Neural crest cell (in vitro differentiated cells): ENCODE measurements at regions not wholly inside any gene's neighbourhood (a gene's known extent, or its start where the extent isn't known, plus 50 kb on each side); places are given as distances from the start of the nearest gene placed in this dataset.
A peak's percentile ranks its signal among the peaks of the same experiment; 100 is the strongest.

Experiments
- DNase-seq: peaks from one replicate; pipeline ENCODE4 v3.0.0; 2021; ENCODE audit warnings: low read depth, mixed read lengths, low spot score
- H3K27ac Mint-ChIP-seq: one replicate; pipeline ENCODE4 v1.8.0; 2021; ENCODE audit warnings: mild to moderate bottlenecking, mixed read lengths; ENCODE audit not compliant: unreplicated experiment
- H3K27me3 Mint-ChIP-seq: 2 replicates; pipeline ENCODE4 v1.8.0; 2021; ENCODE audit warnings: low read depth, mild to moderate bottlenecking, mixed read lengths
- H3K36me3 Mint-ChIP-seq: 2 replicates; pipeline ENCODE4 v1.8.0; 2021; ENCODE audit warnings: low read depth, mild to moderate bottlenecking, mixed read lengths
- H3K4me1 Mint-ChIP-seq: 2 replicates; pipeline ENCODE4 v1.8.0; 2021; ENCODE audit warnings: mixed read lengths
- H3K4me3 Mint-ChIP-seq: one replicate; pipeline ENCODE4 v1.8.0; 2021; ENCODE audit warnings: mild to moderate bottlenecking, mixed read lengths
- H3K9me3 Mint-ChIP-seq: 2 replicates; pipeline ENCODE4 v1.8.0; 2021; ENCODE audit warnings: mixed read lengths
- TF ChIP-seq, protein P1 (sequence below): fragments of 200-600 bp; sonication (generic); conservative IDR thresholded peaks from 2 replicates; pipeline ENCODE4 v1.5.0; 2021; ENCODE audit warnings: antibody characterized with exemption, mild to moderate bottlenecking

DNA sequence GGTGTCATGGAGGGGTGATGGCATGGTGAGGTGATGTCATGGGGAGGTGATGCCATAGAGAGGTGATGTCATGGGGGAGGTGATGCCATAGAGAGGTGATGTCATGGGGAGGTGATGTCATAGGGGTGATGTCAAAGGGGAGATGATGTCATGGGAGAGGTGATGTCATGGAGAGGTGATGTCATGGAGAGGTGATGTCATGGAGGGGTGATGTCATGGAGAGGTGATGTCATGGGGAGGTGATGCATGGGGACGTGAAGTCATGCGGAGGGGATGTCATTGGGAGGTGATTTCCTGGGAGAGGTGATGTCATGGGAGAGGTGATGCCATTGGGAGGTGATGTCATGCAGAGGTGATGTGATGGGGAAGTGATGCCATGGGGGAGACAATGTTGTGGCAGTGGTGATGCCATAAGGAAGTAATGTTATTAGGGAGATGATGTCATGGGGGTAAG is 92.1 kb upstream of the C1orf174 start:
- TF ChIP-seq, protein P1, sequence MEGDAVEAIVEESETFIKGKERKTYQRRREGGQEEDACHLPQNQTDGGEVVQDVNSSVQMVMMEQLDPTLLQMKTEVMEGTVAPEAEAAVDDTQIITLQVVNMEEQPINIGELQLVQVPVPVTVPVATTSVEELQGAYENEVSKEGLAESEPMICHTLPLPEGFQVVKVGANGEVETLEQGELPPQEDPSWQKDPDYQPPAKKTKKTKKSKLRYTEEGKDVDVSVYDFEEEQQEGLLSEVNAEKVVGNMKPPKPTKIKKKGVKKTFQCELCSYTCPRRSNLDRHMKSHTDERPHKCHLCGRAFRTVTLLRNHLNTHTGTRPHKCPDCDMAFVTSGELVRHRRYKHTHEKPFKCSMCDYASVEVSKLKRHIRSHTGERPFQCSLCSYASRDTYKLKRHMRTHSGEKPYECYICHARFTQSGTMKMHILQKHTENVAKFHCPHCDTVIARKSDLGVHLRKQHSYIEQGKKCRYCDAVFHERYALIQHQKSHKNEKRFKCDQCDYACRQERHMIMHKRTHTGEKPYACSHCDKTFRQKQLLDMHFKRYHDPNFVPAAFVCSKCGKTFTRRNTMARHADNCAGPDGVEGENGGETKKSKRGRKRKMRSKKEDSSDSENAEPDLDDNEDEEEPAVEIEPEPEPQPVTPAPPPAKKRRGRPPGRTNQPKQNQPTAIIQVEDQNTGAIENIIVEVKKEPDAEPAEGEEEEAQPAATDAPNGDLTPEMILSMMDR = no peak
- Mint-ChIP-seq H3K27me3 (peaks cover 4% of the 10 kb centered on the region), H3K9me3 (peaks cover 7% of the 10 kb centered on the region), H3K4me1 (no peaks in the 10 kb centered on the region), H3K36me3 (no peaks in the 10 kb centered on the region), H3K27ac (no peak overlapping the region), H3K4me3 (no peak overlapping the region)
- no peak for DNase-seq

DNA sequence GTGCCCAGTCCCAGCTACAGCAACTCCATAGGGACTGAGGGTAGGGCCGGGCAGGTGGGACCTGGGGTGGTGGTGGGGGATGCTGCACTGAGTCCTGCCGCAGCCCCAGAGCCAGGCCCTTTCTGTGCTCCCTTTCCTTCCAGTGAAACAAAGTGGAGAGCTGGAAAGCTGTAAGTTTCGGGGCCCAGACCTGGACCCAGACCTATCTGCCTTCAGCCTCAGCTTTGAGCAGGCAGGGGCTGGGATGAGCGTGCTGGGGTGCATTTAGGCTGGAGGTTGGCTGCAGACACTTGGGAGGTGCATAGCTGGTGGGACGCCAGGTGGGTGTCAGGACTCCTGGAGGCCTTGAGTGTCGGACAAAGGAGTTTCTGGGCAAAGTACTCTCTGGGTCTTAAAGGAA is 92.7 kb upstream of the C1orf174 start:
- H3K4me3 Mint-ChIP-seq = no peak overlapping the region
- TF ChIP-seq, protein P1 = no peak
- no peaks in the 10 kb centered on the region for H3K36me3 Mint-ChIP-seq
- peak overlapping the region; percentile 57 for H3K27ac Mint-ChIP-seq
- H3K9me3 Mint-ChIP-seq = peaks cover 7% of the 10 kb centered on the region
- H3K4me1 Mint-ChIP-seq = no peaks in the 10 kb centered on the region
- DNase-seq = no peak
- peaks cover 4% of the 10 kb centered on the region for H3K27me3 Mint-ChIP-seq

DNA sequence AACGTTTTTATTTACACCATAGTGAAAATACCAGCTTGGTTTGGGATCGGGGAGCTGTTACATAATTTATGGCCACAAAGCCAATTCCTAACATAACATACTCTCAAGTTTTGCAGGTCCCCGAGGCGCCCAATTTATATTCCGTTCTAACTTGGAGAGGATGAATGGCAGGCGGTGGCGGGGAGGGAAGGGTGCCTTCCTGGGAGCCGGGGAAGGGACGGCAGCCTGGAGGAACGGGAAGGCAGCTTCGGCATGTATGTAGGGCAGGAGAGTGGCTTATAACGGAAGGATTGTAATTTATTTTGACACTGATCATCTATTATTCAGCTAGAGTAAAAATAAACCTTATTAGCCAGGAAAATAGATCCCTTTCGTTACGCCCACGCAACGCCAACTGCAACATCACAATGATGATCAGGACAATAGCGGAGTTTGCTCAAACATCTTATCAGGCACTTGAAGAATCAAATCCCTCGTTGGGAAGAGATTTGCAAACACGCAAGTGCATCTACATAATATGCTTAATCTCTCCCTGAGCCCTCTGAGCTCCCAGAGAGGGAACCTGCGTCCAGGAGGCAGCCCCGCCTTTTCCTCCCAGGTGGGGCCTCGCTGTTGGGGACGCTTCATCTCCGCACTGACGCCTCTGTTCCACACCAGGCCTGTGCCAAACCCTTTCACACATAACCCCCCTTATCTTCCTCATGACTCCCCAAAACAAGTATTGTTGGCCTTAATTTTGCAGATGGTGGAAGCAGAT is 93.7 kb upstream of the C1orf174 start:
- Mint-ChIP-seq H3K4me1 (no peaks in the 10 kb centered on the region), H3K27ac (no peak overlapping the region), H3K9me3 (peaks cover 7% of the 10 kb centered on the region), H3K36me3 (no peaks in the 10 kb centered on the region), H3K27me3 (peaks cover 4% of the 10 kb centered on the region), H3K4me3 (no peak overlapping the region)
- TF ChIP-seq, protein P1 = no peak
- no peak for DNase-seq

DNA sequence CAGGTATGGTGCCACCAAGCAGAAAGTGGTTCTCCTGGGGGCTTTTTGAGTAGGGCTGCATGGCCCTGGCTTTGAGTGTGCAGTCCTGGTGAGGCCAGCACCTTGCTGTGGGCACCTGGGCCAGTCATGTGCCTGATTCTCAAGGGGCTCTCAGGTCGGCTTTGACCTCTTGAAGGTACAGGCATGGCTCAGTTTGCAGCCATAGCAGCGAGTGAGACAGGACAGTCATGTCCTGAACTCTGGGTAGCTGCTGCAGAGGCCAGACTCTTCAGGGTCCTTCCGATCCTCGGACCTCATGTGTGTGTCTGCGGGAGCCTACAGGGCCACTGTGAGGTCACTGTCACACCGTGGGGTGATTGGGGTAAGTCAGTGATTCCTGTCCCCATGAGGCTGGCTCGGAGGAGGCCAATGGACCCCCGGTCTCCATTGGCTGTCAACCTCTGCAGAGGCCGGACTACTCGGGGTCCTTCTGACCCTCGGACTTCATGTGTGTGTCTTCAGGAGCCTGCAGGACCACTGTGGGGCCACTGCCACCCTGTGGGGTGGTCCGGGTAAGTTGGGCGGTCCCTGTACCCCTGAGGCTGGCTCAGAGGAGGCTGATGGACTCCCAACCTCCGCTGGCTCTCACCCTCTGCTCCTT is 95.2 kb upstream of the C1orf174 start:
- Mint-ChIP-seq H3K27me3 (no peaks in the 10 kb centered on the region), H3K36me3 (no peaks in the 10 kb centered on the region), H3K4me1 (no peaks in the 10 kb centered on the region), H3K9me3 (peaks cover 4% of the 10 kb centered on the region), H3K4me3 (no peak overlapping the region), H3K27ac (no peak overlapping the region)
- TF ChIP-seq, protein P1 = no peak
- DNase-seq = no peak

DNA sequence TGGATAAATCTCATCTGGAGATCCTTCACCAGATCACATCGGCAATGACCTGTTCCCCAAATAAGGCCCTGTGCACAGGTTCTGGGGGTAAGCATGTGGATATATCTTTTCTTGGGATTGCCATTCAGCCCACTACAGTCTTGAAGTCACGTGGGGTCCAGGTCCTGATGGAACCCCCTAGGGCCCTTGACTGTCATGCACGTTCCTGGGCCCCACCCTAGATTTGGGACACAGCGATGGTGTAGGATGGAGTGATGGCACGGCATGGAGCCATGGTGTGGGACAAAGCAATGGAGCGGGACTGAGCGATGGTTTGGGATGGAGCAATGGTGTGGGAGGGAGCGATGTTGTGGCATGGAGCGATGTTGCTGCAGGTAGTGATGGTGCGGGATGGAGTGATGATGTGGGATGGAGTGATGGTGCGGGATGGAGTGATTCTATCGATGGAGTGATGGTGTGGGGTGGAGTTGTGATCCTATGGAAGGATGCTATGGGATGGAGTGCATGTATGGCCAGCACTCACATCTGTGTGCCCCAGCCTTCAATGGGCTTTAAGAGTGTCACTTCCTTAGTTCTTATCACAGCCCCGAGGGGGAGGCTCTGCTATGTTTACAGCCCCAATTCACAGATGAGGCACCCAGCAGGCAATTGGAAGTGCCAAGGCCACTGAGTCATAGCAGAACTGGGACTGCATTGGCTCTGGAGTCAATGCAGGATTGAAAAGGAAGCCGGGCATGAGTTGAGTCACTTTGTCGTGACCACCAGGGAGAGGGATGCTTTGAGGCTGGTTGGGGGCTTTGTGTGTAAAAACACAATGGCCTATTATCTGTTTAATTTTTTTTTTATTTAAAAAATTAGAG is 97.0 kb upstream of the C1orf174 start:
- Mint-ChIP-seq H3K27me3 (no peaks in the 10 kb centered on the region), H3K4me1 (no peaks in the 10 kb centered on the region), H3K27ac (no peak overlapping the region), H3K9me3 (peaks cover 3% of the 10 kb centered on the region), H3K36me3 (no peaks in the 10 kb centered on the region), H3K4me3 (no peak overlapping the region)
- TF ChIP-seq, protein P1 = no peak
- no peak for DNase-seq
